MM.1S (cell line): ENCODE measurements at regions not wholly inside any gene's neighbourhood (a gene's known extent, or its start where the extent isn't known, plus 50 kb on each side); places are given as distances from the start of the nearest gene placed in this dataset.

Experiments used
- DNase-seq: peaks from one replicate; pipeline ENCODE4 v3.0.0-alpha.2; 2015
- H2AFZ ChIP-seq: fragments of 300-600 bp; sonication (generic); 2 replicates; pipeline ENCODE4 v1.6.0; 2016; ENCODE audit warnings: antibody characterized with exemption, low read length
- H3F3A ChIP-seq: fragments of 300-600 bp; sonication (generic); 2 replicates; pipeline ENCODE4 v1.6.1; 2016; ENCODE audit warnings: mild to moderate bottlenecking, antibody characterized with exemption, low read length, moderate library complexity, mixed read lengths; ENCODE audit not compliant: insufficient read depth
- H3K27ac ChIP-seq: fragments of 300-600 bp; sonication (generic); 2 replicates; pipeline ENCODE4 v1.5.1; 2016; ENCODE audit warnings: mild to moderate bottlenecking, low read length
- H3K27me3 ChIP-seq: fragments of 300-600 bp; sonication (generic); replicated peaks from 2 replicates; pipeline ENCODE4 v1.6.0; 2016; ENCODE audit warnings: low read length; ENCODE audit not compliant: insufficient read depth
- H3K36me3 ChIP-seq: fragments of 300-600 bp; sonication (generic); replicated peaks from 2 replicates; pipeline ENCODE4 v1.6.1; 2016; ENCODE audit warnings: mild to moderate bottlenecking, low read length, mixed read lengths; ENCODE audit not compliant: insufficient read depth
- H3K4me1 ChIP-seq: fragments of 300-600 bp; sonication (generic); 2 replicates; pipeline ENCODE4 v1.6.1; 2016; ENCODE audit warnings: low read length, mixed read lengths
- H3K4me2 ChIP-seq: fragments of 300-600 bp; sonication (generic); 2 replicates; pipeline ENCODE4 v1.6.0; 2016; ENCODE audit warnings: low read depth, low read length
- H3K4me3 ChIP-seq: fragments of 300-600 bp; sonication (generic); 2 replicates; pipeline ENCODE4 v1.5.1; 2016; ENCODE audit warnings: low read length, mixed read lengths
- H3K79me2 ChIP-seq: fragments of 300-600 bp; sonication (generic); 2 replicates; pipeline ENCODE4 v1.6.1; 2016; ENCODE audit warnings: mixed run types, low read length, mixed read lengths
- H3K9ac ChIP-seq: fragments of 300-600 bp; sonication (generic); 2 replicates; pipeline ENCODE4 v1.6.1; 2016; ENCODE audit warnings: low read length, mixed read lengths
- H3K9me2 ChIP-seq: fragments of 300-600 bp; sonication (generic); replicated peaks from 2 replicates; pipeline ENCODE4 v1.6.1; 2016; ENCODE audit warnings: mild to moderate bottlenecking, low read length, mixed read lengths; ENCODE audit not compliant: insufficient read depth
- H3K9me3 ChIP-seq: fragments of 300-600 bp; sonication (generic); replicated peaks from 2 replicates; pipeline ENCODE4 v1.6.1; 2016; ENCODE audit warnings: mild to moderate bottlenecking, low read length, mixed read lengths; ENCODE audit not compliant: insufficient read depth
- H4K20me1 ChIP-seq: fragments of 300-600 bp; sonication (generic); 2 replicates; pipeline ENCODE4 v1.6.1; 2016; ENCODE audit warnings: mild to moderate bottlenecking, low read length, moderate library complexity, mixed read lengths; ENCODE audit not compliant: insufficient read depth
- EZH2 ChIP-seq: fragments of 300-600 bp; sonication (generic); optimal IDR thresholded peaks from 2 replicates; pipeline ENCODE3; 2017; ENCODE audit warnings: low read depth, mild to moderate bottlenecking, antibody characterized with exemption, low read length, mixed read lengths
- EZH2phosphoT487 ChIP-seq: fragments of 300-600 bp; sonication (generic); IDR thresholded peaks from 2 replicates; pipeline ENCODE4 v1.6.1; 2018; ENCODE audit warnings: antibody characterized with exemption, low read length
- TF ChIP-seq, protein P1 (sequence below): fragments of 300-600 bp; sonication (generic); IDR thresholded peaks from 2 replicates; pipeline ENCODE4 v1.5.1; 2016; ENCODE audit warnings: antibody characterized with exemption, low read length, mixed read lengths

- Histone ChIP-seq H3K9me2 (no peaks in the 10 kb centered on the region), H3K79me2 (no peaks in the 10 kb centered on the region), H3K36me3 (no peaks in the 10 kb centered on the region), H3K9ac (no peak overlapping the region), H3K4me1 (no peaks in the 10 kb centered on the region), H3K4me3 (no peak overlapping the region), H3K4me2 (no peak overlapping the region), H3K9me3 (no peaks in the 10 kb centered on the region), H3K27me3 (no peaks in the 10 kb centered on the region), H2AFZ (no peak overlapping the region), H3K27ac (no peak overlapping the region), H4K20me1 (no peaks in the 10 kb centered on the region), H3F3A (no peaks in the 10 kb centered on the region)
- TF ChIP-seq EZH2phosphoT487 (no peak), EZH2 (no peak)
- TF ChIP-seq, protein P1, sequence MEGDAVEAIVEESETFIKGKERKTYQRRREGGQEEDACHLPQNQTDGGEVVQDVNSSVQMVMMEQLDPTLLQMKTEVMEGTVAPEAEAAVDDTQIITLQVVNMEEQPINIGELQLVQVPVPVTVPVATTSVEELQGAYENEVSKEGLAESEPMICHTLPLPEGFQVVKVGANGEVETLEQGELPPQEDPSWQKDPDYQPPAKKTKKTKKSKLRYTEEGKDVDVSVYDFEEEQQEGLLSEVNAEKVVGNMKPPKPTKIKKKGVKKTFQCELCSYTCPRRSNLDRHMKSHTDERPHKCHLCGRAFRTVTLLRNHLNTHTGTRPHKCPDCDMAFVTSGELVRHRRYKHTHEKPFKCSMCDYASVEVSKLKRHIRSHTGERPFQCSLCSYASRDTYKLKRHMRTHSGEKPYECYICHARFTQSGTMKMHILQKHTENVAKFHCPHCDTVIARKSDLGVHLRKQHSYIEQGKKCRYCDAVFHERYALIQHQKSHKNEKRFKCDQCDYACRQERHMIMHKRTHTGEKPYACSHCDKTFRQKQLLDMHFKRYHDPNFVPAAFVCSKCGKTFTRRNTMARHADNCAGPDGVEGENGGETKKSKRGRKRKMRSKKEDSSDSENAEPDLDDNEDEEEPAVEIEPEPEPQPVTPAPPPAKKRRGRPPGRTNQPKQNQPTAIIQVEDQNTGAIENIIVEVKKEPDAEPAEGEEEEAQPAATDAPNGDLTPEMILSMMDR = no peak
- no peak for DNase-seq
Observed at GRCh38 chr13:52934258-52934657, 85.8 kb upstream of the PCDH8 start.

DNA sequence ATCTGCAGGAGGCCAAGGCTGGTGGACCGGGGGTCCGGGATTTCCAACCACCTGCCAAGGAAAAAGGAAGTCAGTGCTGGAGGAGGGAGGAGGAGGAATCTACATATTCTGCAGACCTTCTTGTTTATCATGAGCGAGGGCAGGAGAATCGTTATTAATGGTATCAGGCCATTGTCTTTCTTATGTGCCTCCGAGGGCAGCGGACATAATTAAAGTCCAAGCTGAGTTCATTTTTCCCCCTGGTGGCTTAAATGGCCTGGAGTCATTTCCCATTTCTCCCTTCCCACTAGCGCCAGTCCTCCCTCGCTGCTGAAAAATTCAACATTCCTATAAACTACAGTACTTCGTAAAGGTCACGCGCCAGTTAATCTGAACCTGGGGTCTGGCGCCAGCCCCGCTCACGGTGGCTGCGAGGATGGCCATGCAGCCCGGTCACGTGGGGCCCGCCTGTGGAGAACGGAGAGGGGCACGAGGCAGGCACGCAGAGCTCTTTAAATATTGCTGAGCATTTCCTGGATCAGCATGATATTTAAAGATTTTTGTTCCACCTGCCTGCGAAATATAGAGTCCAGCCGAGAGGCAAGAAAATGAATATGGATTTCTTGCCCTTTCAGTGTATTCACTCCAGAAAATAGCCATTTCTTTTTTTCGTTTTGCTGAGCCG lies 85.2 kb upstream of the PCDH8 start:
- Histone ChIP-seq H3K27ac (no peak overlapping the region), H2AFZ (no peak overlapping the region), H3K4me1 (no peaks in the 10 kb centered on the region), H3K36me3 (no peaks in the 10 kb centered on the region), H3K9me2 (no peaks in the 10 kb centered on the region), H3K4me2 (no peak overlapping the region), H3K9ac (no peak overlapping the region), H3K79me2 (no peaks in the 10 kb centered on the region), H3F3A (no peaks in the 10 kb centered on the region), H3K4me3 (no peak overlapping the region), H3K27me3 (no peaks in the 10 kb centered on the region), H3K9me3 (no peaks in the 10 kb centered on the region), H4K20me1 (no peaks in the 10 kb centered on the region)
- DNase-seq = no peak
- TF ChIP-seq, protein P1 = no peak
- TF ChIP-seq EZH2 (no peak), EZH2phosphoT487 (no peak)

- DNase-seq = no peak
- TF ChIP-seq, protein P1 = no peak
- no peak for TF ChIP-seq EZH2phosphoT487
- TF ChIP-seq EZH2 = no peak
- H4K20me1 ChIP-seq = no peaks in the 10 kb centered on the region
Observed at GRCh38 chr13:52933099-52933498, 84.7 kb upstream of the PCDH8 start.

More at GRCh38 chr13:52933099-52933498, 84.7 kb upstream of the PCDH8 start:
- Histone ChIP-seq H3K79me2 (no peaks in the 10 kb centered on the region), H3F3A (no peaks in the 10 kb centered on the region), H3K27ac (no peak overlapping the region), H3K9me2 (no peaks in the 10 kb centered on the region), H3K4me3 (no peak overlapping the region), H3K4me1 (no peaks in the 10 kb centered on the region), H3K27me3 (no peaks in the 10 kb centered on the region), H2AFZ (no peak overlapping the region), H3K9me3 (no peaks in the 10 kb centered on the region), H3K4me2 (no peak overlapping the region), H3K36me3 (no peaks in the 10 kb centered on the region), H3K9ac (no peak overlapping the region)
